ENCODE measurements at regions not wholly inside any gene's neighbourhood (a gene's known extent, or its start where the extent isn't known, plus 50 kb on each side); places are given as distances from the start of the nearest gene placed in this dataset.
"Not testable (repeated sequence)": the region's sequence is repeated elsewhere in the genome, so short reads cannot be mapped to it uniquely, and the experiment has no call there.

- no peak for TF ChIP-seq CTCF (IDR thresholded peaks at IDR 0.05)
- H3K36me3 Mint-ChIP-seq (ENCODE audit: low read depth): no peaks in the 10 kb centered on the region
- H3K27me3 Mint-ChIP-seq (ENCODE audit: low read depth, poor library complexity): no peaks in the 10 kb centered on the region
- no peaks in the 10 kb centered on the region for H3K4me1 Mint-ChIP-seq
- peaks cover 11% of the 10 kb centered on the region for H3K9me3 Mint-ChIP-seq
- no peak overlapping the region for H3K4me3 Mint-ChIP-seq
- no peak for DNase-seq
- no peak overlapping the region for H3K27ac Mint-ChIP-seq
Observed at GRCh38 chrX:67347145-67347544, 196.7 kb upstream of the AR start.

GRCh38 chrX:67351411-67351810, 192.4 kb upstream of the AR start:
- Mint-ChIP-seq H3K4me1 (no peaks in the 10 kb centered on the region), H3K27me3 (ENCODE audit: low read depth, poor library complexity) (no peaks in the 10 kb centered on the region), H3K36me3 (ENCODE audit: low read depth) (no peaks in the 10 kb centered on the region), H3K27ac (no peak overlapping the region), H3K9me3 (peaks cover 5% of the 10 kb centered on the region), H3K4me3 (no peak overlapping the region)
- TF ChIP-seq CTCF (IDR thresholded peaks at IDR 0.05): no peak
- no peak for DNase-seq

- Mint-ChIP-seq H3K27me3 (ENCODE audit: low read depth, poor library complexity) (peaks cover 4% of the 10 kb centered on the region), H3K4me3 (no peak overlapping the region), H3K27ac (no peak overlapping the region), H3K4me1 (no peaks in the 10 kb centered on the region), H3K36me3 (ENCODE audit: low read depth) (no peaks in the 10 kb centered on the region), H3K9me3 (peaks cover 14% of the 10 kb centered on the region)
- DNase-seq: no peak
- no peak for TF ChIP-seq CTCF (IDR thresholded peaks at IDR 0.05)
Observed at GRCh38 chrX:67353651-67354370, 190.0 kb upstream of the AR start.

- H3K27ac Mint-ChIP-seq; DNase-seq; H3K27me3 Mint-ChIP-seq (ENCODE audit: low read depth, poor library complexity); H3K4me3 Mint-ChIP-seq; H3K36me3 Mint-ChIP-seq (ENCODE audit: low read depth); H3K4me1 Mint-ChIP-seq: not testable (repeated sequence)
- peaks cover 69% of the 10 kb centered on the region for H3K9me3 Mint-ChIP-seq
Observed at GRCh38 chrX:67361267-67361666, 182.6 kb upstream of the AR start.

- no peak for DNase-seq
- Mint-ChIP-seq H3K4me3 (no peak overlapping the region), H3K4me1 (no peaks in the 10 kb centered on the region), H3K36me3 (ENCODE audit: low read depth) (no peaks in the 10 kb centered on the region), H3K27me3 (ENCODE audit: low read depth, poor library complexity) (no peaks in the 10 kb centered on the region), H3K9me3 (peaks cover 65% of the 10 kb centered on the region), H3K27ac (no peak overlapping the region)
- no peak for TF ChIP-seq CTCF (IDR thresholded peaks at IDR 0.05)
Observed at GRCh38 chrX:67384403-67384802, 159.4 kb upstream of the AR start.

GRCh38 chrX:67408423-67409079, 135.3 kb upstream of the AR start:
- TF ChIP-seq CTCF (IDR thresholded peaks at IDR 0.05): no peak
- H3K27ac Mint-ChIP-seq: no peak overlapping the region
- H3K36me3 Mint-ChIP-seq (ENCODE audit: low read depth): no peaks in the 10 kb centered on the region
- H3K27me3 Mint-ChIP-seq (ENCODE audit: low read depth, poor library complexity): no peaks in the 10 kb centered on the region
- H3K9me3 Mint-ChIP-seq: peaks cover 41% of the 10 kb centered on the region
- DNase-seq: no peak
- H3K4me1 Mint-ChIP-seq: no peaks in the 10 kb centered on the region
- no peak overlapping the region for H3K4me3 Mint-ChIP-seq
